GM18499 (cell line): ENCODE measurements at regions not wholly inside any gene's neighbourhood (a gene's known extent, or its start where the extent isn't known, plus 50 kb on each side); places are given as distances from the start of the nearest gene placed in this dataset.

Experiments used
- ATAC-seq: cut with Tn5 transposase; IDR thresholded peaks from one replicate; pipeline ENCODE4 v1.9.1; 2021; ENCODE audit warnings: moderate number of reproducible peaks; ENCODE audit not compliant: insufficient read depth, unreplicated experiment

GRCh38 chr6:26251354-26252076 is 113.5 kb upstream of the BTN3A2 start:
- no peak for ATAC-seq

- no peak for ATAC-seq
These were observed 112.9 kb upstream of the BTN3A2 start for GRCh38 chr6:26252077-26252472.

- no peak for ATAC-seq
These were observed 110.3 kb upstream of the BTN3A2 start for GRCh38 chr6:26254724-26255123.

GRCh38 chr6:26257272-26257671 is 107.7 kb upstream of the BTN3A2 start:
- ATAC-seq, result no peak

GRCh38 chr6:26258212-26258977 is 106.6 kb upstream of the BTN3A2 start:
- ATAC-seq, result no peak

- ATAC-seq, result no peak
These were observed 104.8 kb upstream of the BTN3A2 start for GRCh38 chr6:26260110-26260637.

- ATAC-seq, result no peak
These were observed 104.1 kb upstream of the BTN3A2 start for GRCh38 chr6:26260725-26261490.

- no peak for ATAC-seq
These were observed 100.5 kb upstream of the BTN3A2 start for GRCh38 chr6:26264547-26264946.

GRCh38 chr6:26267083-26267589 is 97.9 kb upstream of the BTN3A2 start:
- ATAC-seq, result no peak

- ATAC-seq, result no peak
These were observed 96.2 kb upstream of the BTN3A2 start for GRCh38 chr6:26268659-26269402.

- ATAC-seq, result no peak
These were observed 95.2 kb upstream of the BTN3A2 start for GRCh38 chr6:26269531-26270485.

- no peak for ATAC-seq
These were observed 94.5 kb upstream of the BTN3A2 start for GRCh38 chr6:26270486-26270861.

GRCh38 chr6:26270903-26271667 is 93.9 kb upstream of the BTN3A2 start:
- peak; percentile 24 for ATAC-seq

GRCh38 chr6:26271668-26272024 is 93.4 kb upstream of the BTN3A2 start:
- ATAC-seq, result no peak

GRCh38 chr6:26272171-26272637 is 92.8 kb upstream of the BTN3A2 start:
- ATAC-seq, result peak; percentile 3

- no peak for ATAC-seq
These were observed 91.1 kb upstream of the BTN3A2 start for GRCh38 chr6:26273673-26274588.

GRCh38 chr6:26275663-26276062 is 89.3 kb upstream of the BTN3A2 start:
- no peak for ATAC-seq
